NCI-H82 treated with DMSO at 0.1 percent for 48 hours (cell line): ENCODE measurements at regions not wholly inside any gene's neighbourhood (a gene's known extent, or its start where the extent isn't known, plus 50 kb on each side); places are given as distances from the start of the nearest gene placed in this dataset.

Experiments used
- DNase-seq: peaks from one replicate; lab custom pipeline; 2025; ENCODE audit not compliant: unreplicated experiment; lab: John Stamatoyannopoulos, UW

GRCh38 chr4:74674750-74675149 is 119.6 kb downstream of the BTC start:
- no peak for DNase-seq

- peak; percentile 5 for DNase-seq
These were observed 118.5 kb downstream of the BTC start for GRCh38 chr4:74675673-74676279.

GRCh38 chr4:74682567-74683359 is 111.6 kb downstream of the BTC start:
- no peak for DNase-seq

- DNase-seq = no peak
These were observed 101.4 kb downstream of the BTC start for GRCh38 chr4:74692972-74693371.
